Spleen (tissue), 7 donors: ENCODE measurements at regions not wholly inside any gene's neighbourhood (a gene's known extent, or its start where the extent isn't known, plus 50 kb on each side); places are given as distances from the start of the nearest gene placed in this dataset.

Source experiments
- CTCF ChIP-seq, 11 experiments: fragments of 200-600 bp in 7 of 11; fragments of 450-650 bp in 4 of 11; sonication (generic) in 4 of 11; IDR thresholded peaks in 8 of 11; conservative IDR thresholded peaks in 3 of 11; 1 replicate in 7 of 11; 2 replicates in 4 of 11; pipeline versions ENCODE4 v1.4.0 to v1.8.0; 2016 to 2021; ENCODE audit warnings: antibody characterized with exemption in 11 of 11, inconsistent platforms in 4 of 11, mild to moderate bottlenecking in 1 of 11
- POLR2A ChIP-seq, 3 donors: fragments of 450-650 bp; IDR thresholded peaks; one replicate each; pipeline ENCODE4 v1.5.1; 2017; ENCODE audit warnings: antibody characterized with exemption in 3 of 3, mild to moderate bottlenecking in 1 of 3
- donor health status: DM: no; HTN: no; CAD: no; lungs with moderate emphysema.
- donor health status: DM: no; HTN: no; CAD: no.
- donor health status: DM: no; HTN: no; CAD: no.

- no peak for TF ChIP-seq POLR2A (IDR thresholded peaks at IDR 0.05)
- TF ChIP-seq CTCF (IDR thresholded peaks at IDR 0.05 in 8 of 11, conservative IDR thresholded peaks at IDR 0.05 in 3 of 11), result no peak
Observed at GRCh38 chr1:199746666-199747384, 280.7 kb upstream of the NR5A2 start.
